MG63 (cell line): ENCODE measurements at regions not wholly inside any gene's neighbourhood (a gene's known extent, or its start where the extent isn't known, plus 50 kb on each side); places are given as distances from the start of the nearest gene placed in this dataset.

Source experiments
- DNase-seq: peaks from one replicate; pipeline ENCODE4 v3.0.0-alpha.2; 2020
- H3K27me3 ChIP-seq: fragments of 250-450 bp; sonication (Bioruptor Pico); 2 replicates; pipeline ENCODE4 v1.5.1; 2020; ENCODE audit warnings: mild to moderate bottlenecking, moderate library complexity
- H3K36me3 ChIP-seq: fragments of 250-450 bp; sonication (Bioruptor Pico); 2 replicates; pipeline ENCODE4 v1.5.1; 2020; ENCODE audit warnings: mild to moderate bottlenecking, moderate library complexity
- H3K4me3 ChIP-seq: fragments of 250-450 bp; sonication (Bioruptor Pico); 2 replicates; pipeline ENCODE4 v1.5.1; 2020; ENCODE audit warnings: mild to moderate bottlenecking, moderate library complexity
- H3K9me3 ChIP-seq: fragments of 250-450 bp; sonication (Bioruptor Pico); 2 replicates; pipeline ENCODE4 v1.5.1; 2020; ENCODE audit warnings: mild to moderate bottlenecking, moderate library complexity

- Histone ChIP-seq H3K9me3 (no peaks in the 10 kb centered on the region), H3K4me3 (no peak overlapping the region), H3K36me3 (no peaks in the 10 kb centered on the region), H3K27me3 (no peaks in the 10 kb centered on the region)
- DNase-seq, result no peak
Measured at GRCh38 chr3:176969066-176969465, 228.2 kb downstream of the TBL1XR1 start.

GRCh38 chr3:176968631-176969030 lies 228.7 kb downstream of the TBL1XR1 start:
- DNase-seq, result no peak

GRCh38 chr3:176967522-176967921 lies 229.8 kb downstream of the TBL1XR1 start:
- no peaks in the 10 kb centered on the region for H3K27me3 ChIP-seq
- H3K4me3 ChIP-seq, result no peak overlapping the region
- H3K9me3 ChIP-seq, result no peaks in the 10 kb centered on the region
- no peak for DNase-seq
- H3K36me3 ChIP-seq, result no peaks in the 10 kb centered on the region

More at GRCh38 chr3:176968631-176969030, 228.7 kb downstream of the TBL1XR1 start:
- H3K4me3 ChIP-seq, result no peak overlapping the region
- H3K36me3 ChIP-seq, result no peaks in the 10 kb centered on the region
- H3K27me3 ChIP-seq, result no peaks in the 10 kb centered on the region
- H3K9me3 ChIP-seq, result no peaks in the 10 kb centered on the region

GRCh38 chr3:176964661-176965060 lies 232.6 kb downstream of the TBL1XR1 start:
- no peaks in the 10 kb centered on the region for H3K27me3 ChIP-seq
- peak; percentile 32 for DNase-seq
- peak overlapping the region; percentile 1 for H3K4me3 ChIP-seq
- H3K36me3 ChIP-seq, result no peaks in the 10 kb centered on the region
- no peaks in the 10 kb centered on the region for H3K9me3 ChIP-seq

GRCh38 chr3:176961916-176962315 lies 235.4 kb downstream of the TBL1XR1 start:
- Histone ChIP-seq H3K36me3 (no peaks in the 10 kb centered on the region), H3K27me3 (no peaks in the 10 kb centered on the region), H3K9me3 (no peaks in the 10 kb centered on the region), H3K4me3 (no peak overlapping the region)
- DNase-seq, result no peak

- no peak for DNase-seq
- H3K27me3 ChIP-seq, result no peaks in the 10 kb centered on the region
- no peak overlapping the region for H3K4me3 ChIP-seq
- no peaks in the 10 kb centered on the region for H3K9me3 ChIP-seq
- H3K36me3 ChIP-seq, result no peaks in the 10 kb centered on the region
Measured at GRCh38 chr3:176959867-176960266, 237.4 kb downstream of the TBL1XR1 start.

- no peaks in the 10 kb centered on the region for H3K9me3 ChIP-seq
- H3K27me3 ChIP-seq, result no peaks in the 10 kb centered on the region
- H3K36me3 ChIP-seq, result no peaks in the 10 kb centered on the region
- no peak for DNase-seq
- no peak overlapping the region for H3K4me3 ChIP-seq
Measured at GRCh38 chr3:176958560-176958959, 238.7 kb downstream of the TBL1XR1 start.

- H3K27me3 ChIP-seq, result no peaks in the 10 kb centered on the region
- H3K36me3 ChIP-seq, result no peaks in the 10 kb centered on the region
- no peak overlapping the region for H3K4me3 ChIP-seq
- DNase-seq, result no peak
- H3K9me3 ChIP-seq, result no peaks in the 10 kb centered on the region
Measured at GRCh38 chr3:176954517-176954916, 242.8 kb downstream of the TBL1XR1 start.

- no peak overlapping the region for H3K4me3 ChIP-seq
- DNase-seq, result peak; percentile 81
- H3K36me3 ChIP-seq, result no peaks in the 10 kb centered on the region
- no peaks in the 10 kb centered on the region for H3K9me3 ChIP-seq
- no peaks in the 10 kb centered on the region for H3K27me3 ChIP-seq
Measured at GRCh38 chr3:176953106-176954060, 243.9 kb downstream of the TBL1XR1 start.

GRCh38 chr3:176951586-176952292 lies 245.5 kb downstream of the TBL1XR1 start:
- DNase-seq, result no peak
- no peak overlapping the region for H3K4me3 ChIP-seq
- H3K9me3 ChIP-seq, result no peaks in the 10 kb centered on the region
- H3K36me3 ChIP-seq, result no peaks in the 10 kb centered on the region
- H3K27me3 ChIP-seq, result no peaks in the 10 kb centered on the region

GRCh38 chr3:176951144-176951543 lies 246.1 kb downstream of the TBL1XR1 start:
- no peak overlapping the region for H3K4me3 ChIP-seq
- H3K27me3 ChIP-seq, result no peaks in the 10 kb centered on the region
- DNase-seq, result peak; percentile 89
- no peaks in the 10 kb centered on the region for H3K9me3 ChIP-seq
- no peaks in the 10 kb centered on the region for H3K36me3 ChIP-seq

GRCh38 chr3:176950743-176951142 lies 246.5 kb downstream of the TBL1XR1 start:
- peak; percentile 79 for DNase-seq
- H3K36me3 ChIP-seq, result no peaks in the 10 kb centered on the region
- H3K27me3 ChIP-seq, result no peaks in the 10 kb centered on the region
- no peaks in the 10 kb centered on the region for H3K9me3 ChIP-seq
- no peak overlapping the region for H3K4me3 ChIP-seq

- no peaks in the 10 kb centered on the region for H3K36me3 ChIP-seq
- H3K9me3 ChIP-seq, result no peaks in the 10 kb centered on the region
- no peak for DNase-seq
- H3K4me3 ChIP-seq, result no peak overlapping the region
- no peaks in the 10 kb centered on the region for H3K27me3 ChIP-seq
Measured at GRCh38 chr3:176948151-176948550, 249.1 kb downstream of the TBL1XR1 start.

- Histone ChIP-seq H3K36me3 (no peaks in the 10 kb centered on the region), H3K9me3 (no peaks in the 10 kb centered on the region), H3K4me3 (no peak overlapping the region), H3K27me3 (no peaks in the 10 kb centered on the region)
- DNase-seq, result no peak
Measured at GRCh38 chr3:176946202-176946601, 251.1 kb downstream of the TBL1XR1 start.

GRCh38 chr3:176942305-176942704 lies 255.0 kb downstream of the TBL1XR1 start:
- DNase-seq, result no peak
- H3K4me3 ChIP-seq, result no peak overlapping the region
- H3K36me3 ChIP-seq, result no peaks in the 10 kb centered on the region
- no peaks in the 10 kb centered on the region for H3K27me3 ChIP-seq
- no peaks in the 10 kb centered on the region for H3K9me3 ChIP-seq

- Histone ChIP-seq H3K27me3 (no peaks in the 10 kb centered on the region), H3K4me3 (no peak overlapping the region), H3K36me3 (no peaks in the 10 kb centered on the region), H3K9me3 (no peaks in the 10 kb centered on the region)
- no peak for DNase-seq
Measured at GRCh38 chr3:176941689-176942088, 255.6 kb downstream of the TBL1XR1 start.

- no peak overlapping the region for H3K4me3 ChIP-seq
- H3K36me3 ChIP-seq, result no peaks in the 10 kb centered on the region
- DNase-seq, result peak; percentile 38
- H3K27me3 ChIP-seq, result no peaks in the 10 kb centered on the region
- no peaks in the 10 kb centered on the region for H3K9me3 ChIP-seq
Measured at GRCh38 chr3:176939022-176939817, 258.1 kb downstream of the TBL1XR1 start.
